MM.1S (cell line): ENCODE measurements at regions not wholly inside any gene's neighbourhood (a gene's known extent, or its start where the extent isn't known, plus 50 kb on each side); places are given as distances from the start of the nearest gene placed in this dataset.

Source experiments
- DNase-seq: peaks from one replicate; pipeline ENCODE4 v3.0.0-alpha.2; 2015
- H2AFZ ChIP-seq: fragments of 300-600 bp; sonication (generic); 2 replicates; pipeline ENCODE4 v1.6.0; 2016; ENCODE audit warnings: antibody characterized with exemption, low read length
- H3F3A ChIP-seq: fragments of 300-600 bp; sonication (generic); 2 replicates; pipeline ENCODE4 v1.6.1; 2016; ENCODE audit warnings: mild to moderate bottlenecking, antibody characterized with exemption, low read length, moderate library complexity, mixed read lengths; ENCODE audit not compliant: insufficient read depth
- H3K27ac ChIP-seq: fragments of 300-600 bp; sonication (generic); 2 replicates; pipeline ENCODE4 v1.5.1; 2016; ENCODE audit warnings: mild to moderate bottlenecking, low read length
- H3K27me3 ChIP-seq: fragments of 300-600 bp; sonication (generic); replicated peaks from 2 replicates; pipeline ENCODE4 v1.6.0; 2016; ENCODE audit warnings: low read length; ENCODE audit not compliant: insufficient read depth
- H3K36me3 ChIP-seq: fragments of 300-600 bp; sonication (generic); replicated peaks from 2 replicates; pipeline ENCODE4 v1.6.1; 2016; ENCODE audit warnings: mild to moderate bottlenecking, low read length, mixed read lengths; ENCODE audit not compliant: insufficient read depth
- H3K4me1 ChIP-seq: fragments of 300-600 bp; sonication (generic); 2 replicates; pipeline ENCODE4 v1.6.1; 2016; ENCODE audit warnings: low read length, mixed read lengths
- H3K4me2 ChIP-seq: fragments of 300-600 bp; sonication (generic); 2 replicates; pipeline ENCODE4 v1.6.0; 2016; ENCODE audit warnings: low read depth, low read length
- H3K4me3 ChIP-seq: fragments of 300-600 bp; sonication (generic); 2 replicates; pipeline ENCODE4 v1.5.1; 2016; ENCODE audit warnings: low read length, mixed read lengths
- H3K79me2 ChIP-seq: fragments of 300-600 bp; sonication (generic); 2 replicates; pipeline ENCODE4 v1.6.1; 2016; ENCODE audit warnings: mixed run types, low read length, mixed read lengths
- H3K9ac ChIP-seq: fragments of 300-600 bp; sonication (generic); 2 replicates; pipeline ENCODE4 v1.6.1; 2016; ENCODE audit warnings: low read length, mixed read lengths
- H3K9me2 ChIP-seq: fragments of 300-600 bp; sonication (generic); replicated peaks from 2 replicates; pipeline ENCODE4 v1.6.1; 2016; ENCODE audit warnings: mild to moderate bottlenecking, low read length, mixed read lengths; ENCODE audit not compliant: insufficient read depth
- H3K9me3 ChIP-seq: fragments of 300-600 bp; sonication (generic); replicated peaks from 2 replicates; pipeline ENCODE4 v1.6.1; 2016; ENCODE audit warnings: mild to moderate bottlenecking, low read length, mixed read lengths; ENCODE audit not compliant: insufficient read depth
- H4K20me1 ChIP-seq: fragments of 300-600 bp; sonication (generic); 2 replicates; pipeline ENCODE4 v1.6.1; 2016; ENCODE audit warnings: mild to moderate bottlenecking, low read length, moderate library complexity, mixed read lengths; ENCODE audit not compliant: insufficient read depth
- CTCF ChIP-seq: fragments of 300-600 bp; sonication (generic); IDR thresholded peaks from 2 replicates; pipeline ENCODE4 v1.5.1; 2016; ENCODE audit warnings: antibody characterized with exemption, low read length, mixed read lengths
- EZH2 ChIP-seq: fragments of 300-600 bp; sonication (generic); optimal IDR thresholded peaks from 2 replicates; pipeline ENCODE3; 2017; ENCODE audit warnings: low read depth, mild to moderate bottlenecking, antibody characterized with exemption, low read length, mixed read lengths
- EZH2phosphoT487 ChIP-seq: fragments of 300-600 bp; sonication (generic); IDR thresholded peaks from 2 replicates; pipeline ENCODE4 v1.6.1; 2018; ENCODE audit warnings: antibody characterized with exemption, low read length

GRCh38 chr11:107265591-107266121, 192.0 kb downstream of the CWF19L2 start:
- no peak for DNase-seq
- no peak overlapping the region for H3K4me3 ChIP-seq
- no peaks in the 10 kb centered on the region for H4K20me1 ChIP-seq
- H3K27me3 ChIP-seq: no peaks in the 10 kb centered on the region
- no peaks in the 10 kb centered on the region; the same call in 1 of the 2 replicates for H3F3A ChIP-seq
- H3K9ac ChIP-seq: no peak overlapping the region
- H3K79me2 ChIP-seq: no peaks in the 10 kb centered on the region
- H3K4me2 ChIP-seq: no peak overlapping the region
- H3K27ac ChIP-seq: no peak overlapping the region
- no peak overlapping the region for H2AFZ ChIP-seq
- no peaks in the 10 kb centered on the region for H3K4me1 ChIP-seq
- TF ChIP-seq EZH2phosphoT487 (no peak), EZH2 (no peak), CTCF (no peak)
- no peaks in the 10 kb centered on the region for H3K36me3 ChIP-seq
- H3K9me3 ChIP-seq: no peaks in the 10 kb centered on the region
- no peaks in the 10 kb centered on the region for H3K9me2 ChIP-seq

- no peaks in the 10 kb centered on the region for H3K9me2 ChIP-seq
- no peaks in the 10 kb centered on the region for H3K27me3 ChIP-seq
- DNase-seq: no peak
- no peaks in the 10 kb centered on the region for H4K20me1 ChIP-seq
- no peaks in the 10 kb centered on the region for H3K4me1 ChIP-seq
- no peaks in the 10 kb centered on the region; the same call in 1 of the 2 replicates for H3F3A ChIP-seq
- TF ChIP-seq EZH2phosphoT487: no peak
- TF ChIP-seq CTCF: no peak
- TF ChIP-seq EZH2: no peak
- H3K9me3 ChIP-seq: no peaks in the 10 kb centered on the region
- H3K79me2 ChIP-seq: no peaks in the 10 kb centered on the region
- H3K27ac ChIP-seq: no peak overlapping the region
- no peak overlapping the region for H3K4me2 ChIP-seq
- H3K4me3 ChIP-seq: no peak overlapping the region
- H2AFZ ChIP-seq: no peak overlapping the region
- H3K9ac ChIP-seq: no peak overlapping the region
- no peaks in the 10 kb centered on the region for H3K36me3 ChIP-seq
Measured at GRCh38 chr11:107263844-107264563, 193.6 kb downstream of the CWF19L2 start.

GRCh38 chr11:107259811-107260221, 197.8 kb downstream of the CWF19L2 start:
- Histone ChIP-seq H3K36me3 (no peaks in the 10 kb centered on the region), H3K9me3 (no peaks in the 10 kb centered on the region), H2AFZ (no peak overlapping the region), H3K79me2 (no peaks in the 10 kb centered on the region), H3K4me1 (no peaks in the 10 kb centered on the region), H3K9me2 (no peaks in the 10 kb centered on the region), H3K27me3 (no peaks in the 10 kb centered on the region), H3K4me2 (no peak overlapping the region), H3F3A (no peaks in the 10 kb centered on the region), H3K27ac (no peak overlapping the region), H4K20me1 (no peaks in the 10 kb centered on the region), H3K9ac (no peak overlapping the region), H3K4me3 (no peak overlapping the region)
- no peak for TF ChIP-seq CTCF
- TF ChIP-seq EZH2phosphoT487: no peak
- TF ChIP-seq EZH2: no peak
- DNase-seq: no peak
